Peyer's patch (tissue), 4 donors: ENCODE measurements at regions not wholly inside any gene's neighbourhood (a gene's known extent, or its start where the extent isn't known, plus 50 kb on each side); places are given as distances from the start of the nearest gene placed in this dataset.

Experiments used
- DNase-seq, 3 donors: peaks; one replicate each; pipeline ENCODE4 v3.0.0-alpha.2; 2017 to 2019
- H3K27ac ChIP-seq, 4 donors: fragments of 200-600 bp; sonication (generic); one replicate each; pipeline ENCODE4 v1.5.1; 2016 to 2019
- H3K27me3 ChIP-seq, 2 donors: fragments of 200-600 bp; sonication (generic); one replicate each; pipeline ENCODE4 v1.5.1; 2019
- H3K36me3 ChIP-seq, 3 donors: fragments of 200-600 bp; sonication (generic); one replicate each; pipeline ENCODE4 v1.5.1; 2016 to 2019
- H3K4me1 ChIP-seq, 4 donors: fragments of 200-600 bp; sonication (generic); one replicate each; pipeline ENCODE4 v1.5.1; 2016 to 2019
- H3K4me3 ChIP-seq, 4 donors: fragments of 200-600 bp; sonication (generic); 1 replicate in 3 of 4; 2 replicates in 1 of 4; pipeline ENCODE4 v1.5.1; 2016 to 2019; ENCODE audit warnings: mild to moderate bottlenecking in 1 of 4
- H3K9me3 ChIP-seq, 4 donors: fragments of 200-600 bp; sonication (generic); one replicate each; pipeline ENCODE4 v1.5.1; 2016 to 2019; ENCODE audit warnings: mild to moderate bottlenecking in 1 of 4
- POLR2A ChIP-seq, 2 donors: fragments of 450-650 bp; IDR thresholded peaks; one replicate each; pipeline ENCODE4 v1.5.1; 2017; ENCODE audit warnings: antibody characterized with exemption in 2 of 2, mild to moderate bottlenecking in 2 of 2, moderate library complexity in 2 of 2
- TF ChIP-seq, protein P1 (sequence below), 6 experiments: fragments of 450-650 bp in 4 of 6; fragments of 200-600 bp in 2 of 6; sonication (generic) in 1 of 6; IDR thresholded peaks; one replicate each; pipeline ENCODE4 v1.5.1; 2017 to 2019; ENCODE audit warnings: antibody characterized with exemption in 6 of 6, mild to moderate bottlenecking in 3 of 6, moderate library complexity in 1 of 6

DNA sequence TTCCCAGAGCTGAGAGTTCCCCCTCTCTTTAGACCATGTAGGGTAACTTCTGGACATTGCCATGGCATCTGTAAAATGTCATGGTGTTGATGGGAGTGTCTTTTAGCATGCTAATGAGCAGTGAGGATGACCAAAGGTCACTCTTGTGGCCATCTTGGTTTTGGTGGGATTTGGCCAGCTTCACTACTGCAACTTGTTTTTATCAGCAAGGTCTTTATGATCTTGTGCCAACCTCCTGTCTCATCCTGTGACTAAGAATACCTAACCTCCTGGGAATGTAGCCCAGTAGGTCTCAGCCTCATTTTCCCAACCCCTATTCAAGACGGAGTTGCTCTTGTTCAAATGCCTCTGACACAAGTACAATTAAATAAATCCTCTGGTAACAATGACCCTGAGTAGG lies 244.4 kb downstream of the NEDD1 start:
- Histone ChIP-seq H3K27me3 (no peaks in the 10 kb centered on the region), H3K4me1 (no peaks in the 10 kb centered on the region)
- TF ChIP-seq, protein P1, sequence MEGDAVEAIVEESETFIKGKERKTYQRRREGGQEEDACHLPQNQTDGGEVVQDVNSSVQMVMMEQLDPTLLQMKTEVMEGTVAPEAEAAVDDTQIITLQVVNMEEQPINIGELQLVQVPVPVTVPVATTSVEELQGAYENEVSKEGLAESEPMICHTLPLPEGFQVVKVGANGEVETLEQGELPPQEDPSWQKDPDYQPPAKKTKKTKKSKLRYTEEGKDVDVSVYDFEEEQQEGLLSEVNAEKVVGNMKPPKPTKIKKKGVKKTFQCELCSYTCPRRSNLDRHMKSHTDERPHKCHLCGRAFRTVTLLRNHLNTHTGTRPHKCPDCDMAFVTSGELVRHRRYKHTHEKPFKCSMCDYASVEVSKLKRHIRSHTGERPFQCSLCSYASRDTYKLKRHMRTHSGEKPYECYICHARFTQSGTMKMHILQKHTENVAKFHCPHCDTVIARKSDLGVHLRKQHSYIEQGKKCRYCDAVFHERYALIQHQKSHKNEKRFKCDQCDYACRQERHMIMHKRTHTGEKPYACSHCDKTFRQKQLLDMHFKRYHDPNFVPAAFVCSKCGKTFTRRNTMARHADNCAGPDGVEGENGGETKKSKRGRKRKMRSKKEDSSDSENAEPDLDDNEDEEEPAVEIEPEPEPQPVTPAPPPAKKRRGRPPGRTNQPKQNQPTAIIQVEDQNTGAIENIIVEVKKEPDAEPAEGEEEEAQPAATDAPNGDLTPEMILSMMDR (IDR thresholded peaks at IDR 0.05), result no peak
- TF ChIP-seq POLR2A (IDR thresholded peaks at IDR 0.05), result no peak

DNA sequence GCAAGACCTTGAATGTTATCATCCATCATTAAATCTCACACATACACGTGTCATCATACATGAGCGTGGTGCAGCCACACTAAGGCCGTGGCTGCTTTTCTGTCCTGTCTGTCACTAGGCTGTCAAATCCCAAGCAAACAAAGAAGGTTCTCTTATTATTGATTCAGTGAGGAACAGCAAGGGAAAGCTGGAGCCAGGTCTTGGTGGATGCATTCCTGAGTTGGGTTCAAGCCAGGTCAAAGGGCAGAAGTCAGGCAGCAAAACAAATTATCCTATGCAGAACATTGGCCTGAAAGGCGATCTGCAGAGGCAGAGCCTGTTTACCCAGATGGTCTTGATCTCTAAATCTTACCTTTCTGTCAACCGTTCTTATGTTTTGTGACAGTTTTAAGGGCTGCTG lies 252.3 kb downstream of the NEDD1 start:
- H3K27me3 ChIP-seq, result no peaks in the 10 kb centered on the region
- no peaks in the 10 kb centered on the region for H3K36me3 ChIP-seq
- no peak overlapping the region for H3K4me3 ChIP-seq
- no peak overlapping the region for H3K27ac ChIP-seq
- DNase-seq, result no peak
- no peaks in the 10 kb centered on the region for H3K4me1 ChIP-seq
- TF ChIP-seq, protein P1 (IDR thresholded peaks at IDR 0.05), result no peak
- no peak for TF ChIP-seq POLR2A (IDR thresholded peaks at IDR 0.05)
- H3K9me3 ChIP-seq, result no peaks in the 10 kb centered on the region

More for the DNA sequence above, 244.4 kb downstream of the NEDD1 start:
- no peak for DNase-seq
- Histone ChIP-seq H3K9me3 (no peaks in the 10 kb centered on the region), H3K27ac (no peak overlapping the region), H3K4me3 (no peak overlapping the region), H3K36me3 (no peaks in the 10 kb centered on the region)

DNA sequence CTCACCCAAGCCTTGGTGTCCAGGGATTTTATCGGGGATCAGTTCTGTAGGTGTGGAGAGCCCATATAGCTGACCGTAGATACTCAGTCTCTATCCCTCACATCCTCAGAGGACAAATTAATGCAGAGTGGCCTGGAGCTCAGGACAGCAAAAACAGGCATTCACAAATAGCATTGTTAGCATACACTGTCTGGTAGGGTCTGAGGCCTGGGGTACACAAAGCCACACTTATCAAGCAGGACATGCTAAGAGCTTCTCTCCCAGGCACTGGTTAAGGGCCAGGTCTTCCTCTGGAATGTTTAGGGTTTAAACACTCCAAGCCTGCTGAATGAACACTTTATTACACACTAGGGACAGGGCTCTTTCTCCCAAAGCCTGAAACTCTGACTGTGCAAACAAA lies 253.2 kb downstream of the NEDD1 start:
- no peak for TF ChIP-seq POLR2A (IDR thresholded peaks at IDR 0.05)
- TF ChIP-seq, protein P1 (IDR thresholded peaks at IDR 0.05), result no peak
- Histone ChIP-seq H3K27ac (no peak overlapping the region), H3K27me3 (no peaks in the 10 kb centered on the region), H3K4me3 (no peak overlapping the region), H3K4me1 (no peaks in the 10 kb centered on the region), H3K9me3 (no peaks in the 10 kb centered on the region), H3K36me3 (no peaks in the 10 kb centered on the region)
- no peak for DNase-seq

DNA sequence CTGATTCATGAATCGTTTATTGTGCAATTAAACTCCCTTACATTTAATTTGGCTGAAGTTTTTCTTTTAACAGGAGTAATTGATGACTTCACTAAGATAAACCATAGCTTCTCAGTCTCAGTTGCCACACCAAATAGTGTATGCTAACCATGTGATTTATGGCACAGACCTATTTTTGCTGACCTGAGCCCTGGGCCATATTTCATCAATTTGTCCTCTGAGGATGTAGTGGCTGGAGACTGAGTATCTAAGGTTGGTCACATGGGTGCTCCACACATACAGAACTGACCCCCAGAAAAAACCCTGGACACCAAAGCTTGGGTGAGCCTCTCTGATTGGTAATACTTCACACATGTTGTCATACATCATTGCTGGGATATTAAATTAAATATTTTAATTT lies 255.1 kb downstream of the NEDD1 start:
- no peaks in the 10 kb centered on the region for H3K4me1 ChIP-seq
- H3K36me3 ChIP-seq, result no peaks in the 10 kb centered on the region
- no peak for TF ChIP-seq POLR2A (IDR thresholded peaks at IDR 0.05)
- TF ChIP-seq, protein P1 (IDR thresholded peaks at IDR 0.05), result no peak
- H3K9me3 ChIP-seq, result no peaks in the 10 kb centered on the region
- no peak overlapping the region for H3K27ac ChIP-seq
- DNase-seq, result no peak
- no peaks in the 10 kb centered on the region for H3K27me3 ChIP-seq
- no peak overlapping the region for H3K4me3 ChIP-seq

DNA sequence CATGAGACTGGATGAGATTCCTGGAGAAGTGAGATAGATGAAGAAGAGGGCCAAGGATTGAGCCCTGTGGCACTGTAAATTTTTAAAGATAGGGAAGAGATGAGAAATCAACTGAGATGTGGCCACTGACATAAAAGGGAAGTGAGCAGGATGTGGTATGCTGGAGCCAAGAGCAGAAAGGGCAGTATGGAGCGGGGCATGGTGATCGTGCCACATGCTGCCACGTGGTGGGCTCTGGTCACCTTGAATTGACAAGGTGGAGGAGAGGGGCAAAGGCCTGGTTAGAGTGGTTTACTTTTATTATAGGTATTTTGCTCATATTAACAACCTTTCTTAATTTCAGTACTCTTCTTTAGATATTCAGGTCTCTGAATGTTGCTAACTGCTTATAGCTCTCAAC lies 257.9 kb downstream of the NEDD1 start:
- Histone ChIP-seq H3K27ac (no peak overlapping the region), H3K27me3 (no peaks in the 10 kb centered on the region), H3K36me3 (no peaks in the 10 kb centered on the region), H3K4me3 (no peak overlapping the region), H3K9me3 (no peaks in the 10 kb centered on the region), H3K4me1 (no peaks in the 10 kb centered on the region)
- DNase-seq, result no peak
- TF ChIP-seq, protein P1 (IDR thresholded peaks at IDR 0.05), result no peak
- no peak for TF ChIP-seq POLR2A (IDR thresholded peaks at IDR 0.05)

DNA sequence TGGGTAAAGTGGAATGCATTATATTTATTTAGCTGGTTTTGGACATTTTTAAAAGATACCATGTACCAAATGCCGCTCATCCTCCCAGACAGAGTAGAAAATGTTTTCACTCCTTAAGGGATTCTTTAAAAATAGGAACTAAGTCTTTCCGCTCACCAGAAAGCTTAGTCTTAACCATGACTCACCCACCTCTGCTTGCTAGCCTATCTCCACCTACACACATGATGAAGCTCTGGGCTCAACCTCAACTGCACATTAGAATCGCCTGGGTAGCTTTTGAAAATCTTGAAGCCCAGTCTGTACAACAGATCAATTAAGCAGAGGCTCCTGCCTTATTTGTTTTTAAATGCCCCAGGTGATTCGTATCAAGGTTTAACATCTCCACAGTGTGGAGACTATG lies 260.5 kb downstream of the NEDD1 start:
- TF ChIP-seq, protein P1 (IDR thresholded peaks at IDR 0.05), result no peak
- no peaks in the 10 kb centered on the region for H3K9me3 ChIP-seq
- H3K36me3 ChIP-seq, result no peaks in the 10 kb centered on the region
- H3K27ac ChIP-seq, result no peak overlapping the region
- DNase-seq, result no peak
- H3K4me3 ChIP-seq, result no peak overlapping the region
- H3K27me3 ChIP-seq, result no peaks in the 10 kb centered on the region
- no peaks in the 10 kb centered on the region for H3K4me1 ChIP-seq
